ENCODE measurements at regions not wholly inside any gene's neighbourhood (a gene's known extent, or its start where the extent isn't known, plus 50 kb on each side); places are given as distances from the start of the nearest gene placed in this dataset.
"Not testable (repeated sequence)": the region's sequence is repeated elsewhere in the genome, so short reads cannot be mapped to it uniquely, and the experiment has no call there.

DNA sequence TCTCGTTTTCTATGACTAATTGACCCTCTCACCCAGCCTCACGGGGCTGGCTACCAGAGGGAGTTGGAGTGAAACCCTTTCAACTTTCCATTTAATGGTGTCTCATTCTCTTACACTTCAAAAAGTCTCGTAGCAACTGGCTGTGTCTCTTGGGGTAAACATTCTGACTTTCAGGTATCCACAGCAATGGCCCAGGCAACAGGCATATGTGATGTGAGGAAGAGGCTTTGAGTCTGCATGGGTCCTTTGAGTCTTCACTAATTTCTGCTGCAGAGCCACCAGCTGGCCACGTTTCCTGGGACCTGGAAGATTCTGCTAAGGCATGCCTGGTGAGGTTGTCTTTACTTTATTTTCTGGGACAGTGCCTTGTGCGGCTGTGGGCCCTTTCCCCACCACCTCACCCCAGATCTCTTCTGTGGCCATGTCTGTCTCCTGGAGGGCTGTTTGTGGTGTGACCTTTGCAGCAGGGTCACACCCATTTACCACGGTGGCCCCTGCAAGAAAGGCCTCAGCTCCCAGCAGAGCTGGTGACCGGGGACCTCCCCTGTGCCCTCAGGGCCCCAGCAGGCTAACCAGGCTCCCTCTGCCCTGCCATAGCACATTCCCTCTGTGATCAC is 112.5 kb upstream of the FRG1 start:
- no peak for DNase-seq (ENCODE audit: low spot score)

DNA sequence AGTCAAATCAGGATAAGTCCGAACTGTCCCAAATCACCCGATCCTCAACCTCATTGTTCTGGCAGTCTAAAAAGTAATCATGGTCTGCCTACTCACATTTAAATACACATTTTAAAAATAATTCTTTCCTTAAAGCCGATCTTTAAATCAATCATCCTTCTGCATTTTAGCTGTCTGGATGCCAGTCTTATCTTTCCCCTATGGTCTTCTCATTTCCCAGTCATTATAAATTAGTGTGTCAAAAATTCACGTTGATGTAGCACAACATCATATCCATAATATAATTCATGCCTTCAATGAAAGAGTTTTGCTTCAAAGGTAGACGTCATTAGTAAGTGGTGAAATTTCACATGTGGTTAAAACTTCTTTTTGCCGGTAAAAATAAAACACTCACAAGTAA is 108.1 kb upstream of the FRG1 start:
- DNase-seq (ENCODE audit: low spot score): no peak

GRCh38 chr4:189834616-189835015 is 106.1 kb upstream of the FRG1 start:
- DNase-seq (ENCODE audit: low spot score): no peak

- DNase-seq (ENCODE audit: low spot score): no peak
These were observed 105.2 kb upstream of the FRG1 start for GRCh38 chr4:189835505-189835904.

DNA sequence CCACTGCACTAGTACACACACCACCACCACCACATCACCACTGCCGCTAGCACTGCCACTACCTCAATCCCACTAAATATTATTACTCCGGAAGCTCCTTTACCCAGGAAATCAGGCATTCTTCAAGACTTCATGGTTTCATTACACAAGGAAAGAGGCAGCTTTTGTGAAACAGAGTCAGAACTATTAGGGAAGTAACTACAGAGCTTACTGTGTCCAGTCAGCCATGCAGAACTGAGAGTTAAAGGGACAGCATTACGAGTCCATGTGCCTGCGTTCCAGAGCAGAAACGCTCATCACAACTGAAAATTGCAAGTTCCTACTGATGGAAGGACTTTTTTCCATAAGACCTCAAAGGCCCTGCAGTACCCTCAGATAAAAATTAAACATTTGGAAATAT is 103.2 kb upstream of the FRG1 start:
- DNase-seq (ENCODE audit: low spot score): peak; percentile 51

- no peak for DNase-seq (ENCODE audit: low spot score)
These were observed 101.7 kb upstream of the FRG1 start for GRCh38 chr4:189838821-189839497.

DNA sequence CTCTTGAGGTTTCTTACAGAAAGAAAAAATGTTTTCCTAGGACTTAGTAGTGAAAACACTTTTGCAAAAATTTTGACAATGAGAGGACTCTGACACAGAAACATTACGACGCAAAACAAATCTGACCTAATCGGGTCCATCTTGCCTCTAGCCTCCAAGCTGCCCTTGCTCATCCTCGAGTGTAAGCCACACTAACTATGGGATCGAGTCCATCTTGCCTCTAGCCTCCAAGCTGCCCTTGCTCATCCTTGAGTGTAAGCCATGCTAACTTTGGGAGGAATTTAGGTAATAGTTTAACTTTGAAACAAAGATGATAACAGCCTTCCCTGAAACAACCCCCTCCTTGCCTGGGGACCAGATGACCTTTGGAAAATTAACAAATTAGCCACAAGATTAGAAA is 100.3 kb upstream of the FRG1 start:
- no peak for DNase-seq (ENCODE audit: low spot score)

DNA sequence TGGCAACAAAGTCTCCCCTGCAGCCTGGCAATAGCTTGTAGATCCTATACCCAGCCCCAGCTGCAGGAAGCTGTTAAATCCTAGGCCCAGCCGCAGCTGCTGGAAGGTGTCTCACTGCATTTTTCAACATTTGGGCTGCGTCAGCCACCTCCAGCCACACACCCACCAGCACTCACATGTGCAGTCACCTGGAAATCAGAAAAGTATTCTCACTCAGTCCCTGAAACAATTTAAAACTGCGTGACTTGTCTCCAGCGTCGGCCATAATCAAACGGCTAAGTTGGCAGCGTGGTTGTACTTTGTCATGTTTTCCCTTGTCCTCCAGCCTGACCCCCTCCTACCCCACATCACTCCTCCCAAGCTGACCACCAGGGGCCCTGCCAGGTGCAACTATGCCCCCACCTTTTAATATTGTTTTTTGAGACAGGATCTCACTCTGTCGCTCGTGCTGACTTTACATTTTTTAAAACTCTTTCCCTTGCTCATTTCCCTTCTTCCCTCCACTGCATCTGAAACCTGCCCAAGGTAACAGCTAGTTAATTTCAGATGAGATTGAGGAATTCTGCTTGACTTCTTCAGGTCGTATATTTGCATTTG is 97.2 kb upstream of the FRG1 start:
- DNase-seq (ENCODE audit: low spot score): peak; percentile 51

GRCh38 chr4:189845145-189845846 is 95.4 kb upstream of the FRG1 start:
- DNase-seq (ENCODE audit: low spot score): peak; percentile 34

DNA sequence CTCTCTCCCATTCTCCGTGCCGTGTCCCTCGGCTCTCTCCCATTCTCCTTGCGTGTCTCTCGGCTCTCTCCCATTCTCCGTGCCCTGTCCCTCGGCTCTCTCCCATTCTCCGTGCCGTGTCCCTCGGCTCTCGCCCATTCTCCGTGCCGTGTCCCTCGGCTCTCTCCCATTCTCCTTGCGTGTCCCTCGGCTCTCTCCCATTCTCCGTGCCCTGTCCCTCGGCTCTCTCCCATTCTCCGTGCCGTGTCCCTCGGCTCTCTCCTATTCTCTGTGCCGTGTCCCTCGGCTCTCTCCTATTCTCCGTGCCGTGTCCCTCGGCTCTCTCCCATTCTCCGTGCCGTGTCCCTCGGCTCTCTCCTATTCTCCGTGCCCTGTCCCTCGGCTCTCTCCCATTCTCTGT is 94.6 kb upstream of the FRG1 start:
- not testable (repeated sequence) for DNase-seq (ENCODE audit: low spot score)

DNA sequence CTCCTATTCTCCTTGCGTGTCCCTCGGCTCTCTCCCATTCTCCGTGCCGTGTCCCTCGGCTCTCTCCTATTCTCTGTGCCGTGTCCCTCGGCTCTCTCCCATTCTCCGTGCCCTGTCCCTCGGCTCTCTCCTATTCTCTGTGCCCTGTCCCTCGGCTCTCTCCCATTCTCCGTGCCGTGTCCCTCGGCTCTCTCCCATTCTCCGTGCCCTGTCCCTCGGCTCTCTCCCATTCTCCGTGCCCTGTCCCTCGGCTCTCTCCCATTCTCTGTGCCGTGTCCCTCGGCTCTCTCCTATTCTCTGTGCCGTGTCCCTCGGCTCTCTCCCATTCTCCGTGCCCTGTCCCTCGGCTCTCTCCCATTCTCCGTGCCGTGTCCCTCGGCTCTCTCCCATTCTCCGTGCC is 94.1 kb upstream of the FRG1 start:
- not testable (repeated sequence) for DNase-seq (ENCODE audit: low spot score)

DNA sequence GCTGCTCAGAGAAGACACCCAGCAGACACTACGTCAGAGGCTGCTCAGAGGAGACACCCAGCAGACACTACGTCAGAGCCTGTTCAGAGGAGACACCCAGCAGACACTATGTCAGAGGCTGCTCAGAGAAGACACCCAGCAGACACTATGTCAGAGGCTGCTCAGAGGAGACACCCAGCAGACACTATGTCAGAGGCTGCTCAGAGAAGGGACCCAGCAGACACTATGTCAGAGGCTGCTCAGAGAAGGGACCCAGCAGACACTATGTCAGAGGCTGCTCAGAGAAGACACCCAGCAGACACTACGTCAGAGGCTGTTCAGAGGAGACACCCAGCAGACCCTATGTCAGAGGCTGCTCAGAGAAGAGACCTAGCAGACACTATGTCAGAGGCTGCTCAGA is 92.0 kb upstream of the FRG1 start:
- DNase-seq (ENCODE audit: low spot score): not testable (repeated sequence)

DNA sequence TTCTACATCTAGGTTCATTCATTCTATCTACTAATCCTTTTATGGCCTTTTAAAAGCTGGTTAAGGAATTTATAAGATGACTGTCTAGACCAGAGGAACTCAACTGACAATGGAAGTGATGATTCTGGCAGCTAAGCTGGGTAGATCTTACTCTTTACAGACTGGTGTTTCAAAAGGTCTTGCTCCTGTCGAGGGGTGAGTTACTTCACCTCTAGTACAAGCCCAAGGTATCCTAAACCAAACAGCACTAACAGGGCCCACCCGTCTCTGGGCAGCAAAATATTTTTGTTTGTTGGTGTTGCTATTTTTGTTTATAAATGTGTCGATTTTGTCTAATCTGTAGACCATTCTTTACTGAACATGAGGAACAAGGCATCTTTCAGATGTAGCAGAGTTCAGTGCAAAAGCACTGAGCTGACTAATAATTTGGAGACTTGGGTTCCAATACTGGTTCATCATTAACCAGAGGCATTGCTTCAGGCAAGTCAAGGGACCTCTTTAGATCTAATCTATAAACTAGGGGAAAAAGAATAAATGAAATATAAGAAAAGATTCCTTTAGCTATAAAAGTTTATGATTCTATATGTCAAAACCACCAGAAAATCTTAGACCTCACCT is 90.3 kb upstream of the FRG1 start:
- DNase-seq (ENCODE audit: low spot score): no peak

- peak; percentile 30 for DNase-seq (ENCODE audit: low spot score)
These were observed 82.2 kb upstream of the FRG1 start for GRCh38 chr4:189858435-189858834.

DNA sequence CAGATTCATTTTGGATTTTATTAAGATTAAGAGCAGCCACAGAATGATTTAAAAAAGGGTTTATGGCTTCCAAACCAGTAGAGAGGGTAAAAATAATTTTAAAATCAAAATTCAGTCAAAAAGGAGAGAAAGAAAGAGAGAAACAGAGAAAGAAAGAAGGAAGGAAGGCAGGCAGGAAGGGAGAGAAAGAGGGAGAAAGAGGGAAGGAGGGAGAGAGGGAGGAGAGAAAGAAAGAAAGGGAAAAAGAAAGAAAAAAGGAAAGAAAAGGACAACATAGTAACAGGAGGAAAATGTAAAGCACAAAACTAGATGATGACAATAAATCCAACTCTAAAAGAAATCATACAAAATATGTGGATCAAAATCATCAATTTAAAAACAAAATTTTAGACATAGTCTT is 79.6 kb upstream of the FRG1 start:
- DNase-seq (ENCODE audit: low spot score): no peak

DNA sequence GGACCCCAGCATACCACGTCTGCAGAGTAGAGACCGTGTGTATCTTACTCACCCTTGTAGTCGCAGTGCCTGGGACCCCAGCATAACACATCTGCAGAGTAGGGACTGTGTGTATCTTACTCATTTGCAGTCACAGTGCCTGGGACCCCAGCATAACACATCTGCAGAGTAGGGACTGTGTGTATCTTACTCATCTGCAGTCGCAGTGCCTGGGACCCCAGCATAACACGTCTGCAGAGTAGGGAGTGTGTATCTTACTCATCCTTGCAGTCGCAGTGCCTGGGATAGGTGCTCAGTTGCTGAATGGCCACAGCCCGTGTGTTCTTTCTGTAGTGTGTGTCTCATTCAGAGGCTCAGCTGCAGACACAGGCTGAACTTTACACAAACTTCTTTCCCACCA is 71.4 kb upstream of the FRG1 start:
- DNase-seq (ENCODE audit: low spot score): no peak

- no peak for DNase-seq (ENCODE audit: low spot score)
These were observed 70.0 kb upstream of the FRG1 start for GRCh38 chr4:189870511-189871234.

DNA sequence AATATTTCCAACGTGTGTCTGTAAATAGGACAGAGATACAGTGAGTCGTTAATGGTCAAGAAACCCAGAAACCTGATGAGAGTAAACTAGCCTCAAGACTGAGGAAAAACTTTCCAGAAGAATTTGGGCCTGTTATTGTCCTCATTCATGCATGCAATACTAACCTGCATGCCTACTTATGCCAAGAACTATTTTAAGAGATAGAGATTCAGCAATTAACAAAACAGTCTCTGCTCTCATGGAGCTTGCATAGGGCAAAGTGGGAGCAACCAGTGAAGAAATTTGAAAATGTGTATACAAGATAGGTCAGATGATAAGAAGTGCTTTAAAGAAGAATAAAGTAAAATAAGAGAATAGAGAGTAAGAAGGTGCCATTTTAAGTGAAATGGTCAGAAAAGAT is 66.1 kb upstream of the FRG1 start:
- peak; percentile 6 for DNase-seq (ENCODE audit: low spot score)

DNA sequence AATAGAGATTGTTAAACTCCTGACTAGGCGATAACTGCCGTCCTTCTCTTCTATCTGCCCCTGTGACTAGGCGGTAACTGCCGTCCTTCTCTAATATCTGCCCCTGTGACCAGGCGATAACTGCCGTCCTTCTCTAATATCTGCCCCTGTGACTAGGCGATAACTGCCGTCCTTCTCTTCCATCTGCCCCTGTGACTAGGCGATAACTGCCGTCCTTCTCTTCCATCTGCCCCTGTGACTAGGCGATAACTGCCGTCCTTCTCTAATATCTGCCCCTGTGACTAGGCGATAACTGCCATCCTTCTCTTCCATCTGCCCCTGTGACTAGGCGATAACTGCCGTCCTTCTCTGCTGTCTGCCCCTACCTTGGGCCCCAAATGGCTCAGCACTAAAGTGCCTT is 59.5 kb upstream of the FRG1 start:
- not testable (repeated sequence) for DNase-seq (ENCODE audit: low spot score)

- not testable (repeated sequence) for DNase-seq (ENCODE audit: low spot score)
These were observed 52.3 kb upstream of the FRG1 start for GRCh38 chr4:189888407-189888806.
